ENCODE measurements at regions not wholly inside any gene's neighbourhood (a gene's known extent, or its start where the extent isn't known, plus 50 kb on each side); places are given as distances from the start of the nearest gene placed in this dataset.

DNA sequence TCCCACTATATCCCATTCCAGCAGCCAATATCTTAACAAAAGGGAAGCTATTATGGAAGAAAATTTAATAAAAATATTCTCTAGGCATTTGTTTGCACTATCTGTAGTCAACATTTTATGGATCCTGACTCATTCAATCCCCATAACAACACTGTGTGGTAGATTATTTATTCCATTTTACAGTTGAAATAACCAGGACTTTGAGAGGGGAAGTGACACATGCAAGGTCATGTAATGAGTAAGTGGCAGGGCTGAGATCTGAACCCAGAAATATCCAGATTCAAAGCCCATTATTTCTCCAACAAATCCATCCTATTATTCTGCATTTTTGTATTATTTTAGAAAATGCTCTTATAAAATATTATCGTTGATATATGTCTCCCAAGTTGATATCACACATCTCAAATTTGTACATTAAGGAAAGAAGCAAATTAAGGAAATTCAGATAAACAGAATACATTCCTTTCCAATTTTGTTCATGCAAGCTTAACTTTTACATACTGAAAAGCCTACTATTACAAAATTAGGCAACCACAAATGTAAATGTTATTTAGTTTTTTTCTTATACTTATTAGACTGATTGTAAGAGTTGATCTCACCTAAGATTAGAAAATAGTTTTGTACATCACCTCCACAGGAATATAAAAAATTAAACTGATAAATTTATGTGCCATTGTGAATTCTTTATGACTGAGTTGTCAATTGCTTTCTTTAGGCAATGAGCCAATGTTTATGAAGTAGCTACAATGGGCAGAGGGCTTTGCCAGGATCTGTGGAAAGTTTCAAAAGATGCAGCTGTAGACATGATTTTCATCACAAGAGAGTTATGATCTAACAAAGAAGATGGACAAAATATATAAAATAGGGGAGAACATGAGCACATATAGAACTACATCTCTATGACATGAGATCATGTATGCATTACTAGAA is 55.1 kb upstream of the E2F7 start:
- TF ChIP-seq, protein P1, sequence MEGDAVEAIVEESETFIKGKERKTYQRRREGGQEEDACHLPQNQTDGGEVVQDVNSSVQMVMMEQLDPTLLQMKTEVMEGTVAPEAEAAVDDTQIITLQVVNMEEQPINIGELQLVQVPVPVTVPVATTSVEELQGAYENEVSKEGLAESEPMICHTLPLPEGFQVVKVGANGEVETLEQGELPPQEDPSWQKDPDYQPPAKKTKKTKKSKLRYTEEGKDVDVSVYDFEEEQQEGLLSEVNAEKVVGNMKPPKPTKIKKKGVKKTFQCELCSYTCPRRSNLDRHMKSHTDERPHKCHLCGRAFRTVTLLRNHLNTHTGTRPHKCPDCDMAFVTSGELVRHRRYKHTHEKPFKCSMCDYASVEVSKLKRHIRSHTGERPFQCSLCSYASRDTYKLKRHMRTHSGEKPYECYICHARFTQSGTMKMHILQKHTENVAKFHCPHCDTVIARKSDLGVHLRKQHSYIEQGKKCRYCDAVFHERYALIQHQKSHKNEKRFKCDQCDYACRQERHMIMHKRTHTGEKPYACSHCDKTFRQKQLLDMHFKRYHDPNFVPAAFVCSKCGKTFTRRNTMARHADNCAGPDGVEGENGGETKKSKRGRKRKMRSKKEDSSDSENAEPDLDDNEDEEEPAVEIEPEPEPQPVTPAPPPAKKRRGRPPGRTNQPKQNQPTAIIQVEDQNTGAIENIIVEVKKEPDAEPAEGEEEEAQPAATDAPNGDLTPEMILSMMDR (IDR thresholded peaks at IDR 0.05), result no peak

DNA sequence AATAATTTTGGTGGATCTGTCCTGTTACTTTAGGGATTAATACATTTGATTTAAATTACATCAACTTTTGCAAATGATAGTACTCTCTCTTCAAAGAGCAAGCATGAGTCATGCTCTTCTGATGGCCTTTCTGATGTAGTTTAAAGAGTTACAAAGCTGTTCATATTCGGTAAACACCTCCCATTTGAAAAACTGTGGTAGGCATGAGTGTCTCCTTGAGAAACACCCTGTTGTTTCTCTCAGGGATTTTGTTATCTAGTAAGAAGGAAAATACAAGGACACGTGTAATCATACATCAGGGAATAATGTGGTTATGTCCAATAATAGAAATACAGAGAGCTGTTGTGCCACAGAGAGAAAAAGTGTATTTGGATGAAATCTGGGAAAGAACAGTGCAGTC is 53.3 kb upstream of the E2F7 start:
- TF ChIP-seq, protein P1 (IDR thresholded peaks at IDR 0.05), result no peak

DNA sequence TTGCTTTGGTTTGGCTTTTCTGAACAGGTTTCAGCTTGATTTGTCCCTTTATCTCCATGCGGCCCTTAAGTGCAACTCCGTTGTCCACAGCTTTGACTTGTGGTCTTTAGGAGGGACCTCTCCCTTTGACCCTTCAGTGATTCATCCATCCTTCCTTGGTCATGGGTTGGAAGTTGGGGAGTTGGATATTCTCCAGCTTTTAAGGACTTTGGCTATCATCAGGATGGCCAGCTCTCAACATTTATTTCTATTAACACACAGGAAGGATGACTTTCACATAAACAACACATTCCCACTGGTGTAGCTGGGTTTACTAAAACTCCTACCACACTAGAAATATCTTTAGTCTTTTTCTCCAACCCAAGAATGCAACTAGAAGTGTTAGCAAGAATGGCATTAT is 50.9 kb upstream of the E2F7 start:
- TF ChIP-seq, protein P1 (IDR thresholded peaks at IDR 0.05), result no peak

DNA sequence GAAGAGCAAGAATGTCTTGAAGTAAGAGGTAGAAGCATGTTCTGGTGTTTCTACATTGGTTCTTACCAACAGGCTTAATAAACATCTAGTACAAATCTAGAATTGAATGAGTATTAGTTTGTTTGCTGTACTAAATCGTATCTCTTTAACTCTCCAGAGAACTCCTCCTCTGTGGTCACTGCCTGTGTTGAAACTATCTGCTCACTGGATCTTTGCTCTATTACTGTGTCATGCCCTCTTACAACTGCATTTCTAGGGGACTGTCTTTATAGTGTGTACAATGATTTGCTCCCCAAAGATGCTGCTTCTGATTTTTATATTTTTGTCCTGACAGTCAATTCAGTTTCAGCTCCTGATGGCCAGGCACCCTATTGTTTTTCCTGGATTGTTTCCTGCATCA is 50.1 kb upstream of the E2F7 start:
- TF ChIP-seq, protein P1 (IDR thresholded peaks at IDR 0.05), result no peak

Measured in LNCAP (cell line).